ENCODE measurements at regions not wholly inside any gene's neighbourhood (a gene's known extent, or its start where the extent isn't known, plus 50 kb on each side); places are given as distances from the start of the nearest gene placed in this dataset.

DNA sequence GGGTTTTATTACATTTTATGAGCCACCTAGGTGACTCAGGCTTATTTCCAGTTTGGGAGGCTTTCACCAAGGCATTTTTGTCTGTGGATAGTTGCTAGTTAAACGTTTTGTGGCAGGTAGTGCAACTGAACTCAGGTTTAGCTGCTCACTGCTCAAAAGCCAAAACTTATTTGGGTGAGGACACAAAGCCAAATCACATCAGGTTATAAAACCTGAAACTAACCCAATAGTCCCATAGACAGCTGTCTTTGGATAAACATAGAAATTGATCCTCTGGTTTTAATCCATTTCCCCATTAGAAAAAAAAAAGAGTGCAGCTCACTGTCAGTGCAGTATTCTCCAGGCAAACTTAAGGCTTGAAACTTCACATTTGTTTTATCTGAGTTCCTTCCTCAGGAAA is 362.6 kb upstream of the TFPI start:
- TF ChIP-seq, protein P1, sequence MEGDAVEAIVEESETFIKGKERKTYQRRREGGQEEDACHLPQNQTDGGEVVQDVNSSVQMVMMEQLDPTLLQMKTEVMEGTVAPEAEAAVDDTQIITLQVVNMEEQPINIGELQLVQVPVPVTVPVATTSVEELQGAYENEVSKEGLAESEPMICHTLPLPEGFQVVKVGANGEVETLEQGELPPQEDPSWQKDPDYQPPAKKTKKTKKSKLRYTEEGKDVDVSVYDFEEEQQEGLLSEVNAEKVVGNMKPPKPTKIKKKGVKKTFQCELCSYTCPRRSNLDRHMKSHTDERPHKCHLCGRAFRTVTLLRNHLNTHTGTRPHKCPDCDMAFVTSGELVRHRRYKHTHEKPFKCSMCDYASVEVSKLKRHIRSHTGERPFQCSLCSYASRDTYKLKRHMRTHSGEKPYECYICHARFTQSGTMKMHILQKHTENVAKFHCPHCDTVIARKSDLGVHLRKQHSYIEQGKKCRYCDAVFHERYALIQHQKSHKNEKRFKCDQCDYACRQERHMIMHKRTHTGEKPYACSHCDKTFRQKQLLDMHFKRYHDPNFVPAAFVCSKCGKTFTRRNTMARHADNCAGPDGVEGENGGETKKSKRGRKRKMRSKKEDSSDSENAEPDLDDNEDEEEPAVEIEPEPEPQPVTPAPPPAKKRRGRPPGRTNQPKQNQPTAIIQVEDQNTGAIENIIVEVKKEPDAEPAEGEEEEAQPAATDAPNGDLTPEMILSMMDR (conservative IDR thresholded peaks at IDR 0.05; ENCODE audit: low read depth in 2 of 2): no peak
- TF ChIP-seq JUNB (IDR thresholded peaks at IDR 0.05; ENCODE audit: unreplicated experiment): no peak
- no peak for TF ChIP-seq EZH2phosphoT487 (IDR thresholded peaks at IDR 0.05; ENCODE audit: unreplicated experiment)
- TF ChIP-seq, protein P2, sequence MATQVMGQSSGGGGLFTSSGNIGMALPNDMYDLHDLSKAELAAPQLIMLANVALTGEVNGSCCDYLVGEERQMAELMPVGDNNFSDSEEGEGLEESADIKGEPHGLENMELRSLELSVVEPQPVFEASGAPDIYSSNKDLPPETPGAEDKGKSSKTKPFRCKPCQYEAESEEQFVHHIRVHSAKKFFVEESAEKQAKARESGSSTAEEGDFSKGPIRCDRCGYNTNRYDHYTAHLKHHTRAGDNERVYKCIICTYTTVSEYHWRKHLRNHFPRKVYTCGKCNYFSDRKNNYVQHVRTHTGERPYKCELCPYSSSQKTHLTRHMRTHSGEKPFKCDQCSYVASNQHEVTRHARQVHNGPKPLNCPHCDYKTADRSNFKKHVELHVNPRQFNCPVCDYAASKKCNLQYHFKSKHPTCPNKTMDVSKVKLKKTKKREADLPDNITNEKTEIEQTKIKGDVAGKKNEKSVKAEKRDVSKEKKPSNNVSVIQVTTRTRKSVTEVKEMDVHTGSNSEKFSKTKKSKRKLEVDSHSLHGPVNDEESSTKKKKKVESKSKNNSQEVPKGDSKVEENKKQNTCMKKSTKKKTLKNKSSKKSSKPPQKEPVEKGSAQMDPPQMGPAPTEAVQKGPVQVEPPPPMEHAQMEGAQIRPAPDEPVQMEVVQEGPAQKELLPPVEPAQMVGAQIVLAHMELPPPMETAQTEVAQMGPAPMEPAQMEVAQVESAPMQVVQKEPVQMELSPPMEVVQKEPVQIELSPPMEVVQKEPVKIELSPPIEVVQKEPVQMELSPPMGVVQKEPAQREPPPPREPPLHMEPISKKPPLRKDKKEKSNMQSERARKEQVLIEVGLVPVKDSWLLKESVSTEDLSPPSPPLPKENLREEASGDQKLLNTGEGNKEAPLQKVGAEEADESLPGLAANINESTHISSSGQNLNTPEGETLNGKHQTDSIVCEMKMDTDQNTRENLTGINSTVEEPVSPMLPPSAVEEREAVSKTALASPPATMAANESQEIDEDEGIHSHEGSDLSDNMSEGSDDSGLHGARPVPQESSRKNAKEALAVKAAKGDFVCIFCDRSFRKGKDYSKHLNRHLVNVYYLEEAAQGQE (IDR thresholded peaks at IDR 0.05; ENCODE audit: unreplicated experiment): no peak
- TF ChIP-seq, protein P3, sequence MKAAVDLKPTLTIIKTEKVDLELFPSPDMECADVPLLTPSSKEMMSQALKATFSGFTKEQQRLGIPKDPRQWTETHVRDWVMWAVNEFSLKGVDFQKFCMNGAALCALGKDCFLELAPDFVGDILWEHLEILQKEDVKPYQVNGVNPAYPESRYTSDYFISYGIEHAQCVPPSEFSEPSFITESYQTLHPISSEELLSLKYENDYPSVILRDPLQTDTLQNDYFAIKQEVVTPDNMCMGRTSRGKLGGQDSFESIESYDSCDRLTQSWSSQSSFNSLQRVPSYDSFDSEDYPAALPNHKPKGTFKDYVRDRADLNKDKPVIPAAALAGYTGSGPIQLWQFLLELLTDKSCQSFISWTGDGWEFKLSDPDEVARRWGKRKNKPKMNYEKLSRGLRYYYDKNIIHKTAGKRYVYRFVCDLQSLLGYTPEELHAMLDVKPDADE (IDR thresholded peaks at IDR 0.05): no peak
- TF ChIP-seq EZH2 (IDR thresholded peaks at IDR 0.05; ENCODE audit: low read depth, unreplicated experiment): no peak
- no peak for TF ChIP-seq CREB1 (CRISPR knock-in tag; IDR thresholded peaks at IDR 0.05; ENCODE audit: low read depth)
- TF ChIP-seq POLR2AphosphoS5 (IDR thresholded peaks at IDR 0.05; ENCODE audit: low read depth): no peak
